HFF-Myc (cell line): ENCODE measurements at regions not wholly inside any gene's neighbourhood (a gene's known extent, or its start where the extent isn't known, plus 50 kb on each side); places are given as distances from the start of the nearest gene placed in this dataset.

ENCODE experiments used
- DNase-seq: peaks from one replicate; pipeline ENCODE4 v3.0.0-alpha.2; 2011; ENCODE audit warnings: low read depth; ENCODE audit errors: extremely low read depth
- H3K4me3 ChIP-seq: replicated peaks from 2 replicates; pipeline ENCODE4 v1.5.1; 2011; ENCODE audit warnings: low read depth, mild to moderate bottlenecking, control low read depth, low read length
- TF ChIP-seq, protein P1 (sequence below): IDR thresholded peaks from 2 replicates; pipeline ENCODE4 v1.5.1; 2012; ENCODE audit warnings: mild to moderate bottlenecking, low read depth, low read length, control low read depth; ENCODE audit errors: missing control alignments

- H3K4me3 ChIP-seq = no peak overlapping the region
- no peak for DNase-seq
- TF ChIP-seq, protein P1, sequence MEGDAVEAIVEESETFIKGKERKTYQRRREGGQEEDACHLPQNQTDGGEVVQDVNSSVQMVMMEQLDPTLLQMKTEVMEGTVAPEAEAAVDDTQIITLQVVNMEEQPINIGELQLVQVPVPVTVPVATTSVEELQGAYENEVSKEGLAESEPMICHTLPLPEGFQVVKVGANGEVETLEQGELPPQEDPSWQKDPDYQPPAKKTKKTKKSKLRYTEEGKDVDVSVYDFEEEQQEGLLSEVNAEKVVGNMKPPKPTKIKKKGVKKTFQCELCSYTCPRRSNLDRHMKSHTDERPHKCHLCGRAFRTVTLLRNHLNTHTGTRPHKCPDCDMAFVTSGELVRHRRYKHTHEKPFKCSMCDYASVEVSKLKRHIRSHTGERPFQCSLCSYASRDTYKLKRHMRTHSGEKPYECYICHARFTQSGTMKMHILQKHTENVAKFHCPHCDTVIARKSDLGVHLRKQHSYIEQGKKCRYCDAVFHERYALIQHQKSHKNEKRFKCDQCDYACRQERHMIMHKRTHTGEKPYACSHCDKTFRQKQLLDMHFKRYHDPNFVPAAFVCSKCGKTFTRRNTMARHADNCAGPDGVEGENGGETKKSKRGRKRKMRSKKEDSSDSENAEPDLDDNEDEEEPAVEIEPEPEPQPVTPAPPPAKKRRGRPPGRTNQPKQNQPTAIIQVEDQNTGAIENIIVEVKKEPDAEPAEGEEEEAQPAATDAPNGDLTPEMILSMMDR = no peak
These were observed 294.6 kb downstream of the FLRT2 start for GRCh38 chr14:85824526-85824925.

- TF ChIP-seq, protein P1 = no peak
- no peak overlapping the region for H3K4me3 ChIP-seq
- DNase-seq = no peak
These were observed 292.3 kb downstream of the FLRT2 start for GRCh38 chr14:85822236-85822635.

GRCh38 chr14:85817430-85817829 lies 287.5 kb downstream of the FLRT2 start:
- no peak overlapping the region for H3K4me3 ChIP-seq
- DNase-seq = no peak
- TF ChIP-seq, protein P1 = no peak

GRCh38 chr14:85813040-85813439 lies 283.1 kb downstream of the FLRT2 start:
- DNase-seq = no peak
- TF ChIP-seq, protein P1 = no peak
- H3K4me3 ChIP-seq = no peak overlapping the region

DNA sequence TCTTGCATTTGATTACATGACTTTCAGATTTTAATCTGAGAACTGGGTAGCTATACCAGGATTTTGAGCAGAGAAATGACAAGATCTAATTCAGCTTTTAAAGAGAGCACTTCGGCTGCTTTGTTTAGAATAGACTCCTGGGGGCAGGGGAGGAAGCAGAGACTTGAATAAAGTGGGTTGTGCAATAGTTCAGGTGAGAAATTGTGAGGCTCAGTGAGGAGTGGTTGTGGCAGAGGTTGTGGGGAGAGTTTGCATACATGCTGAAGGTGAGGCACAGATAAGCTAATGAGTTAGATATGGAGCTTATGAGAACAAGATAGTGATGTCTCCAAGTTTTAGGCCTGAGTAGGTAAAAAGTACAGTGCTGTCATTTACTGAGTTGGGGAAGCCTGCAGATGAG lies 281.4 kb downstream of the FLRT2 start:
- H3K4me3 ChIP-seq = no peak overlapping the region
- DNase-seq = no peak
- TF ChIP-seq, protein P1 = no peak

DNA sequence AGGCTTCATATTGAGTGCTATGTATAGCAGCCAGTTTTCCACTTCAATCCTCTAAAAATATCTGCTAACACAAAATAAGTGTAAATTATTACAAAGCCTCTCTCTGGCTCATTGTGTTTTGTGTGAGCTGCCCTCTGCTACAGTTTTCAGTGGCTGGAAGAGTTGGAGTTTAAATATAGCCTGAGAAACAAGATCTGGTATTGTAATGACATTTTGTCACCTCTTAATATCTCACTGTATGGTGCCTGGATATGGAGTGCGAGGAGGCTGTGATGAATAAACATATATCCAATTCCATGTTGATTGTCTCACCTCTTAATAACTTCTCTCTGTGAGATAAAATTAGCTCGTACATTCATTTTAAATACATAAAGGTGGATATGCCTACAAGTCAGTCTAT lies 269.7 kb downstream of the FLRT2 start:
- TF ChIP-seq, protein P1 = no peak
- DNase-seq = no peak
- no peak overlapping the region for H3K4me3 ChIP-seq

GRCh38 chr14:85798856-85799255 lies 268.9 kb downstream of the FLRT2 start:
- DNase-seq = no peak
- TF ChIP-seq, protein P1 = no peak
- H3K4me3 ChIP-seq = no peak overlapping the region
